B cell (primary cell): ENCODE measurements at regions not wholly inside any gene's neighbourhood (a gene's known extent, or its start where the extent isn't known, plus 50 kb on each side); places are given as distances from the start of the nearest gene placed in this dataset.

ENCODE experiments used
- ATAC-seq: fragments of 200-7000 bp; cut with Tn5 transposase; one replicate; pipeline ENCODE4 v1.10.0; 2021; ENCODE audit warnings: low read depth, mild to moderate bottlenecking, moderate number of reproducible peaks, moderate library complexity
- CTCF ChIA-PET: fragments of 350-600 bp; sonication (Branson Sonifier 250); formaldehyde crosslinking; loops from one replicate; lab custom pipeline; 2021; ENCODE audit warnings: antibody characterized with exemption, inconsistent platforms; lab: Charles Lee
- POLR2A ChIA-PET: fragments of 350-600 bp; sonication (Branson Sonifier 250); formaldehyde crosslinking; loops from one replicate; lab custom pipeline; 2021; ENCODE audit warnings: antibody characterized with exemption; lab: Charles Lee
- DNase-seq: peaks from one replicate; pipeline ENCODE4 v3.0.0; 2013
- H2AFZ ChIP-seq: 2 replicates; pipeline ENCODE4 v1.6.1; 2012; ENCODE audit warnings: mild to moderate bottlenecking, low read depth, low read length; ENCODE audit not compliant: insufficient read depth, poor library complexity, severe bottlenecking
- H3K27ac ChIP-seq, 2 donors: 1 replicate in 1 of 2; 2 replicates in 1 of 2; pipeline ENCODE4 v1.5.1; 2012 to 2013; ENCODE audit warnings: low read length in 2 of 2, mild to moderate bottlenecking in 2 of 2, moderate library complexity in 1 of 2
- H3K27me3 ChIP-seq, 4 experiments: fragments of 200-600 bp in 1 of 4; sonication (generic) in 1 of 4; replicated peaks in 1 of 4; 1 replicate in 2 of 4; 2 replicates in 2 of 4; pipeline versions ENCODE4 v1.6.1 to v1.7.0; 2013 to 2016; ENCODE audit warnings: low read length in 3 of 4, mild to moderate bottlenecking in 2 of 4, mixed read lengths in 1 of 4, moderate library complexity in 1 of 4; ENCODE audit not compliant: insufficient read depth in 4 of 4, control insufficient read depth in 3 of 4; ENCODE audit errors: control extremely low read depth in 1 of 4
- H3K36me3 ChIP-seq, 2 experiments: replicated peaks in 1 of 2; 1 replicate in 1 of 2; 2 replicates in 1 of 2; pipeline versions ENCODE4 v1.6.1 to v1.7.1; 2013; ENCODE audit warnings: low read length in 1 of 2; ENCODE audit not compliant: insufficient read depth in 2 of 2, control insufficient read depth in 1 of 2; ENCODE audit errors: control extremely low read depth in 1 of 2, extremely low read depth in 1 of 2
- H3K4me1 ChIP-seq, 2 donors: fragments of 200-600 bp in 1 of 2; sonication (generic) in 1 of 2; 1 replicate in 1 of 2; 2 replicates in 1 of 2; pipeline versions ENCODE4 v1.5.1 to v1.6.1; 2013 to 2017; ENCODE audit warnings: low read length in 2 of 2; ENCODE audit not compliant: control insufficient read depth in 2 of 2, insufficient read depth in 2 of 2
- H3K4me2 ChIP-seq: replicated peaks from 2 replicates; pipeline ENCODE3; 2012; ENCODE audit warnings: mild to moderate bottlenecking, low read depth, low read length; ENCODE audit not compliant: poor library complexity, severe bottlenecking
- H3K4me3 ChIP-seq, 5 experiments: fragments of 200-600 bp in 1 of 5; sonication (generic) in 1 of 5; 1 replicate in 3 of 5; 2 replicates in 2 of 5; pipeline versions ENCODE4 v1.5.1 to v1.7.0; 2011 to 2016; ENCODE audit warnings: low read length in 4 of 5, mild to moderate bottlenecking in 4 of 5, low read depth in 2 of 5, control low read depth in 1 of 5, moderate library complexity in 1 of 5; ENCODE audit not compliant: insufficient read depth in 1 of 5; ENCODE audit errors: control extremely low read depth in 1 of 5, extremely low read depth in 1 of 5
- H3K79me2 ChIP-seq: fragments of 200-600 bp; sonication (generic); one replicate; pipeline ENCODE4 v1.6.0; 2016; ENCODE audit warnings: low read length; ENCODE audit not compliant: control insufficient read depth, insufficient read depth
- H3K9ac ChIP-seq: fragments of 200-600 bp; sonication (generic); 2 replicates; pipeline ENCODE4 v1.6.1; 2017; ENCODE audit warnings: mild to moderate bottlenecking, low read length, moderate library complexity
- H3K9me3 ChIP-seq, 3 donors: one replicate each; pipeline versions ENCODE4 v1.6.1 to v1.7.1; 2013; ENCODE audit warnings: low read length in 2 of 3; ENCODE audit not compliant: control insufficient read depth in 2 of 3, insufficient read depth in 1 of 3; ENCODE audit errors: control extremely low read depth in 1 of 3
- H4K20me1 ChIP-seq: 2 replicates; pipeline ENCODE4 v1.6.0; 2012; ENCODE audit warnings: mild to moderate bottlenecking, low read length; ENCODE audit not compliant: insufficient read depth, control insufficient read depth, poor library complexity, severe bottlenecking
- H3K27ac Mint-ChIP-seq: one replicate; pipeline ENCODE4 v1.8.0; 2021; ENCODE audit warnings: mixed read lengths
- H3K27me3 Mint-ChIP-seq: one replicate; pipeline ENCODE4 v1.8.0; 2021; ENCODE audit warnings: mixed read lengths
- H3K4me1 Mint-ChIP-seq: one replicate; pipeline ENCODE4 v1.8.0; 2021; ENCODE audit warnings: mixed read lengths
- H3K4me3 Mint-ChIP-seq: one replicate; pipeline ENCODE4 v1.8.0; 2021; ENCODE audit warnings: mixed read lengths
- H3K9me3 Mint-ChIP-seq: one replicate; pipeline ENCODE4 v1.8.0; 2022; ENCODE audit warnings: mixed read lengths; ENCODE audit not compliant: insufficient read depth
- EZH2 ChIP-seq: IDR thresholded peaks from 2 replicates; pipeline ENCODE4 v1.6.1; 2012; ENCODE audit warnings: borderline replicate concordance, low read depth, mild to moderate bottlenecking, moderate library complexity, low read length; ENCODE audit not compliant: insufficient read depth, poor library complexity, severe bottlenecking
- WGBS: methylation state at CpG from one replicate; pipeline ENCODE4 v1.1.5; 2013; ENCODE audit warnings: missing lambda C conversion rate; ENCODE audit not compliant: insufficient coverage; 5-methylcytosine and 5-hydroxymethylcytosine counted together
- intact Hi-C: fragments of 100-400 bp; cut with micrococcal nuclease; formaldehyde crosslinking; loops from one replicate; pipeline ENCODE4 v1.10.0; 2022
- TF ChIP-seq, protein P1 (sequence below): fragments of 200-600 bp; IDR thresholded peaks from one replicate; pipeline ENCODE4 v1.8.0; 2022; ENCODE audit warnings: antibody characterized with exemption, mild to moderate bottlenecking

DNA sequence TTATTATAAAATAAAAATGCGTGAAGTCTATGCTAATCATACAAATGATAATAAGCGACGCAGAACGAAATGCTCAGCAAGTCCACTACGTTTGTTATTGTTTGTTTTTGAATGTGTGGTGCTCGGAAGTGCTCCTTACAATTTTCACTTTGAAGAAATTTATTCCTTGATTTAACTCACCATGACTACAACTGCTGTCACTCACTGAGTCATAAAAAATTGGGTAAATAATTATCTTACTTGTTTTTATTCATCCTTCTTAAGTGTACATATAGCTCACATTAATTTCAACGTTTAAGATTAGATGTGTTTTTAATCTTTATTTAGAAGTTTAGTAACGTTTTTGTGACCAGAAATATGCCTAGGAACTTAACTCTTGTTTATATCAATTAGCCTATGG is 66.7 kb upstream of the NANOGP8 start:
- Histone ChIP-seq H2AFZ (no peak overlapping the region), H3K4me1 (no peaks in the 10 kb centered on the region), H3K27ac (no peak overlapping the region), H4K20me1 (no peaks in the 10 kb centered on the region), H3K36me3 (no peaks in the 10 kb centered on the region), H3K4me2 (no peak overlapping the region), H3K79me2 (no peaks in the 10 kb centered on the region), H3K9ac (no peak overlapping the region), H3K9me3 (no peaks in the 10 kb centered on the region), H3K27me3 (no peaks in the 10 kb centered on the region), H3K4me3 (no peak overlapping the region)
- ATAC-seq (no peak), DNase-seq (no peak)
- H3K4me1 Mint-ChIP-seq = no peaks in the 10 kb centered on the region
- intact Hi-C loops = no loop called here
- no peaks in the 10 kb centered on the region for H3K9me3 Mint-ChIP-seq
- TF ChIP-seq, protein P1, sequence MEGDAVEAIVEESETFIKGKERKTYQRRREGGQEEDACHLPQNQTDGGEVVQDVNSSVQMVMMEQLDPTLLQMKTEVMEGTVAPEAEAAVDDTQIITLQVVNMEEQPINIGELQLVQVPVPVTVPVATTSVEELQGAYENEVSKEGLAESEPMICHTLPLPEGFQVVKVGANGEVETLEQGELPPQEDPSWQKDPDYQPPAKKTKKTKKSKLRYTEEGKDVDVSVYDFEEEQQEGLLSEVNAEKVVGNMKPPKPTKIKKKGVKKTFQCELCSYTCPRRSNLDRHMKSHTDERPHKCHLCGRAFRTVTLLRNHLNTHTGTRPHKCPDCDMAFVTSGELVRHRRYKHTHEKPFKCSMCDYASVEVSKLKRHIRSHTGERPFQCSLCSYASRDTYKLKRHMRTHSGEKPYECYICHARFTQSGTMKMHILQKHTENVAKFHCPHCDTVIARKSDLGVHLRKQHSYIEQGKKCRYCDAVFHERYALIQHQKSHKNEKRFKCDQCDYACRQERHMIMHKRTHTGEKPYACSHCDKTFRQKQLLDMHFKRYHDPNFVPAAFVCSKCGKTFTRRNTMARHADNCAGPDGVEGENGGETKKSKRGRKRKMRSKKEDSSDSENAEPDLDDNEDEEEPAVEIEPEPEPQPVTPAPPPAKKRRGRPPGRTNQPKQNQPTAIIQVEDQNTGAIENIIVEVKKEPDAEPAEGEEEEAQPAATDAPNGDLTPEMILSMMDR = no peak
- no peak for TF ChIP-seq EZH2
- no CpG with 5 or more reads among the region's 8 CpGs for WGBS
- no peak overlapping the region for H3K27ac Mint-ChIP-seq
- H3K4me3 Mint-ChIP-seq = no peak overlapping the region
- peaks cover 3% of the 10 kb centered on the region for H3K27me3 Mint-ChIP-seq
- ChIA-PET POLR2A (no interaction called here), CTCF (no interaction called here)

DNA sequence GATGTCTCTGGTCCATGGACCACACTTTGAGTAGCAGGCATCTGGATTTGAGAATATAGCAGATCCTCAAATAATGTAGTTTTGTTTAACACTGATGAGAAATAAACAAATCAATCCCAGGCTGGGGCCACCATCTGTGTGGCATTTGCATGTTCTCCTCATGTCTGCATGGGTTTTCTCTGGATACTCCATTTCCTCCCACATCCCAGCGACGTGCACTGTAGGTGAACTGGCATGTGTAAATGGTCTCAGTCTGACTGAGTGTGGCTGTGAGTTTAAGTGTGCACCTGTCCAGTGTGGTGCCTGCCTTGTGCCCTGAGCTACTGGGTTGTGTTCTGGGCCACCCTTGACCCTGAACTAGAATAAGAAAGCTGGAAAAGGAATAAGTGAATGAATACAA is 66.3 kb upstream of the NANOGP8 start:
- DNase-seq (no peak), ATAC-seq (no peak)
- no peak overlapping the region for H3K4me3 ChIP-seq
- no peak overlapping the region for H3K27ac ChIP-seq
- H3K4me1 ChIP-seq = no peaks in the 10 kb centered on the region
- H3K9ac ChIP-seq = no peak overlapping the region
- no CpG with 5 or more reads among the region's 2 CpGs for WGBS
- Mint-ChIP-seq H3K27me3 (peaks cover 3% of the 10 kb centered on the region), H3K4me1 (no peaks in the 10 kb centered on the region), H3K4me3 (no peak overlapping the region), H3K9me3 (no peaks in the 10 kb centered on the region), H3K27ac (no peak overlapping the region)
- H4K20me1 ChIP-seq = no peaks in the 10 kb centered on the region
- no peaks in the 10 kb centered on the region for H3K36me3 ChIP-seq
- H3K27me3 ChIP-seq = no peaks in the 10 kb centered on the region
- CTCF ChIA-PET = no interaction called here
- no peak overlapping the region for H2AFZ ChIP-seq
- TF ChIP-seq, protein P1 = no peak
- TF ChIP-seq EZH2 = no peak
- POLR2A ChIA-PET = no interaction called here
- H3K79me2 ChIP-seq = no peaks in the 10 kb centered on the region
- no peak overlapping the region for H3K4me2 ChIP-seq
- intact Hi-C loops = no loop called here
- H3K9me3 ChIP-seq = no peaks in the 10 kb centered on the region
